Suprapubic skin (tissue), 4 donors: ENCODE measurements at regions not wholly inside any gene's neighbourhood (a gene's known extent, or its start where the extent isn't known, plus 50 kb on each side); places are given as distances from the start of the nearest gene placed in this dataset.

Source experiments
- DNase-seq, 2 donors: peaks; one replicate each; pipeline ENCODE4 v3.0.0-alpha.2; 2019; ENCODE audit warnings: low spot score in 2 of 2
- H3K27ac ChIP-seq: fragments of 200-600 bp; sonication (generic); one replicate; pipeline ENCODE4 v1.5.1; 2019
- H3K27me3 ChIP-seq: fragments of 200-600 bp; sonication (generic); one replicate; pipeline ENCODE4 v1.5.1; 2019
- H3K36me3 ChIP-seq: fragments of 200-600 bp; sonication (generic); one replicate; pipeline ENCODE4 v1.5.1; 2019
- H3K4me1 ChIP-seq: fragments of 200-600 bp; sonication (generic); one replicate; pipeline ENCODE4 v1.5.1; 2019
- H3K4me3 ChIP-seq: fragments of 200-600 bp; sonication (generic); one replicate; pipeline ENCODE4 v1.5.1; 2019; ENCODE audit warnings: mild to moderate bottlenecking
- H3K9me3 ChIP-seq: fragments of 200-600 bp; sonication (generic); one replicate; pipeline ENCODE4 v1.5.1; 2019
- EP300 ChIP-seq: sonication (generic); formaldehyde crosslinking; IDR thresholded peaks from one replicate; pipeline ENCODE4 v1.6.1; 2017; ENCODE audit warnings: antibody characterized with exemption
- POLR2A ChIP-seq, 2 donors: fragments of 450-650 bp; IDR thresholded peaks; one replicate each; pipeline ENCODE4 v1.6.1; 2017; ENCODE audit warnings: antibody characterized with exemption in 2 of 2, mild to moderate bottlenecking in 2 of 2, moderate library complexity in 2 of 2
- POLR2AphosphoS5 ChIP-seq, 3 donors: sonication (generic); formaldehyde crosslinking; IDR thresholded peaks; one replicate each; pipeline ENCODE4 v1.6.1; 2017; ENCODE audit warnings: antibody characterized with exemption in 3 of 3
- WGBS: methylation state at CpG from one replicate; pipeline ENCODE4 v1.1.5; 2018; 5-methylcytosine and 5-hydroxymethylcytosine counted together
- TF ChIP-seq, protein P1 (sequence below), 2 donors: fragments of 200-600 bp in 1 of 2; fragments of 450-650 bp in 1 of 2; sonication (generic) in 1 of 2; IDR thresholded peaks; one replicate each; pipeline ENCODE4 v1.5.1; 2016 to 2019; ENCODE audit warnings: antibody characterized with exemption in 2 of 2, mild to moderate bottlenecking in 1 of 2, moderate library complexity in 1 of 2

DNA sequence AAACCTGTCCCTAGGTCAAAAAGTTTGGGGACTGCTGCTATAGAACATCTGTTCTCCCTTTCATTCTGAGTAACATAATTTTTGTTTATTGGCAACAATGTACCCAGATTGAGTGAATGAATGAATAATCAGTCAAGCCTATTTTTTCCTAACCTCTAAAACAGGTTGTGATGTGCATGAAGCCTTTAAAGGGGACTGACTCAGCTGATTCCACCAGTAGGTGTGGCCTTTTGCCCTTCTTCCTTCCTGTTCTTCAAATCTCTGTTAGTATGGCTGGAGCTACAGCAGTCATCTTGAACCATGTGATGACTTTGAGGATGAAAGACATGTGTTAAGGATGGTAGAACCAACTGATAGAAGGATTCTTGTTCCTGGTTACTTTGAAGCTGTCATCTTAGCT is 476.1 kb downstream of the NUF2 start:
- H3K27ac ChIP-seq, result no peak overlapping the region
- no peaks in the 10 kb centered on the region for H3K27me3 ChIP-seq
- no peaks in the 10 kb centered on the region for H3K4me1 ChIP-seq
- TF ChIP-seq EP300 (no peak), POLR2AphosphoS5 (IDR thresholded peaks at IDR 0.05) (no peak), POLR2A (IDR thresholded peaks at IDR 0.05) (no peak)
- TF ChIP-seq, protein P1, sequence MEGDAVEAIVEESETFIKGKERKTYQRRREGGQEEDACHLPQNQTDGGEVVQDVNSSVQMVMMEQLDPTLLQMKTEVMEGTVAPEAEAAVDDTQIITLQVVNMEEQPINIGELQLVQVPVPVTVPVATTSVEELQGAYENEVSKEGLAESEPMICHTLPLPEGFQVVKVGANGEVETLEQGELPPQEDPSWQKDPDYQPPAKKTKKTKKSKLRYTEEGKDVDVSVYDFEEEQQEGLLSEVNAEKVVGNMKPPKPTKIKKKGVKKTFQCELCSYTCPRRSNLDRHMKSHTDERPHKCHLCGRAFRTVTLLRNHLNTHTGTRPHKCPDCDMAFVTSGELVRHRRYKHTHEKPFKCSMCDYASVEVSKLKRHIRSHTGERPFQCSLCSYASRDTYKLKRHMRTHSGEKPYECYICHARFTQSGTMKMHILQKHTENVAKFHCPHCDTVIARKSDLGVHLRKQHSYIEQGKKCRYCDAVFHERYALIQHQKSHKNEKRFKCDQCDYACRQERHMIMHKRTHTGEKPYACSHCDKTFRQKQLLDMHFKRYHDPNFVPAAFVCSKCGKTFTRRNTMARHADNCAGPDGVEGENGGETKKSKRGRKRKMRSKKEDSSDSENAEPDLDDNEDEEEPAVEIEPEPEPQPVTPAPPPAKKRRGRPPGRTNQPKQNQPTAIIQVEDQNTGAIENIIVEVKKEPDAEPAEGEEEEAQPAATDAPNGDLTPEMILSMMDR (IDR thresholded peaks at IDR 0.05), result no peak
- H3K4me3 ChIP-seq, result no peak overlapping the region
- DNase-seq, result no peak
- H3K36me3 ChIP-seq, result no peaks in the 10 kb centered on the region
- no peaks in the 10 kb centered on the region for H3K9me3 ChIP-seq

DNA sequence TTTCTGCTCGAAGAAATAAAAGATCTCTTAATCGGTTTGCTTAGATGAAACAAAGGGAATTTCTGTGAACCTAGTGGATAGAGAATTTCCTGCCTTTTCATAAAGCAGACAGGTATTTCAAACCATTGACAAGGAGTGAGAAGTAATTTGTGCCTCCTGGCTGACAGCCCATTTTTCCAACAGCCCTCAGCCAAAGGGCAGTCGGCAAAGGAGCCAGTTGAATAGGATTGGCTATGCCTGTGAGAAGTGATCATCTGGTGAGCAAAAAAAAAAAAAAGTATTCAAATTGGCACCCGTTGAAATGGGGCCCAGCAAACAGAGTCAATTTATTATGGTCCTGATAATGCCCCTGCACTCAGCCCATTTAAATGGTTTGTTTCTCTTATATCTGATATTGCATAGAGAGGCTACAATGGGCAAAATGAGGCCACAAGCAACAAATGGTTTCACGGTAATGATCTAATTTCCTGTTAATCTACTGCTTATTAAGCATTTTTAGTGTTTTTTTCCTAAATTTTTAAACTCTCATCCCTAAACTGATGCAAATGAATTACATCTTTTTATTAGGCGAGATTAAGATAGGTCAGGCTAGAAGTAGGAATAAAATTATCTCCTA is 477.5 kb downstream of the NUF2 start:
- H3K9me3 ChIP-seq, result no peaks in the 10 kb centered on the region
- H3K4me3 ChIP-seq, result no peak overlapping the region
- no peak overlapping the region for H3K27ac ChIP-seq
- no peak for TF ChIP-seq POLR2A (IDR thresholded peaks at IDR 0.05)
- no peak for TF ChIP-seq EP300
- no peak for TF ChIP-seq POLR2AphosphoS5 (IDR thresholded peaks at IDR 0.05)
- TF ChIP-seq, protein P1 (IDR thresholded peaks at IDR 0.05), result no peak
- no peak for DNase-seq
- H3K36me3 ChIP-seq, result no peaks in the 10 kb centered on the region
- WGBS, result 83% methylated on average over 6 of the region's 6 CpGs
- H3K4me1 ChIP-seq, result no peaks in the 10 kb centered on the region
- no peaks in the 10 kb centered on the region for H3K27me3 ChIP-seq

DNA sequence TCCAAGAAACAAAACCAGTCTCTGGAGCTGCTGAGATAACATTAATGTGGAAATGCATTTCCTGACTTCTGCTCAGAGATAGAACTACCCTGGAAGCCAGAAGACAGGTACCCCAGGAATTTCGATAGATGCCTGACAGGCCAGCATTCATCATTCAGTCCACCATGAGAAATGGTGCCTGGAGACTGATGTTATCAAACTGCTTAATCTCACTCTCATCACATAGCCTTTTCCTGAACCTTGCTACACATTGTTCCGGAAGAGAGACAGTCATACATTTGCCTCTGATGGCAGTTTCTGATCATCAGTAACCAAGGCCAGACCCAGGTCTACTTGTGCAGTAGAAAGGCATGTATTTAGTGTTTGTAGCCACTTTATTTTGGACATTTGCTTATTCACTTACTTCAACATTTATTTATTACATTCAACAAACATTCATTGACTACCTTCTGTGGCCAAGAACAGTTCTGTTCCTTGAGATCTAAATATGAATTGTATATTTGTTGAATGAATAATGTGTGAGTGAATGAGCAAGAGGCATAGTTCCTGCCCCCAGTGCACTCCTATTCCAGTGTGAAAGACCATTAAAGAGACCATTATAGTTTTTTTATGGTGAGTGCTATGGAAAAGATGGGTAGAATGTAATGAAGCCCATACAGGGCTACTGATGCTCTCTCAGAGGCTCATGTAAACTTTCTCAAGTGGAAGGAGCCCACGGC is 485.7 kb downstream of the NUF2 start:
- Histone ChIP-seq H3K27me3 (no peaks in the 10 kb centered on the region), H3K4me3 (no peak overlapping the region), H3K36me3 (no peaks in the 10 kb centered on the region), H3K4me1 (no peaks in the 10 kb centered on the region), H3K9me3 (no peaks in the 10 kb centered on the region), H3K27ac (no peak overlapping the region)
- TF ChIP-seq POLR2A (IDR thresholded peaks at IDR 0.05) (no peak), EP300 (no peak), POLR2AphosphoS5 (IDR thresholded peaks at IDR 0.05) (no peak)
- TF ChIP-seq, protein P1 (IDR thresholded peaks at IDR 0.05), result no peak
- WGBS, result 62% methylated on average over 3 of the region's 3 CpGs
- no peak for DNase-seq

DNA sequence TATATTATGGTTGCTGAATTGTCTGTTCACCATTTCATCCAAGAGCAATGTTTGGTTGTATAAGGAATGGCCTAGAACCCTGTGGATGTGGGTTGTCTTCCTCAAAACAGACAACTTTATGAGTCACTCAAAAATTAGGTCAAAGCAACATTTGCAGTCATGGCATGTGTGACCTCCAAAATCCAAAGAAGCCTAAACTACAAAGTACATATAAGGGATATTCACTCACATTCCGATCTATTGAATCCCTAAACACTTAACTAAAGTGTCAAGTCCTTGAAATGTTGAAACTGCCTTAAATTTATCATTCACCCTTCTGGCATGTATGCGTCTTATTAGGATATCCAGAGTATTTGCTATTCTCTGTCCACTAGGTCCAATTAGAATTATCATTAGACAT is 491.5 kb downstream of the NUF2 start:
- no peak overlapping the region for H3K27ac ChIP-seq
- DNase-seq, result no peak
- 90% methylated on average over 2 of the region's 2 CpGs for WGBS
- no peak overlapping the region for H3K4me3 ChIP-seq
- H3K27me3 ChIP-seq, result no peaks in the 10 kb centered on the region
- H3K9me3 ChIP-seq, result no peaks in the 10 kb centered on the region
- H3K36me3 ChIP-seq, result no peaks in the 10 kb centered on the region
- no peak for TF ChIP-seq POLR2AphosphoS5 (IDR thresholded peaks at IDR 0.05)
- TF ChIP-seq EP300, result no peak
- TF ChIP-seq, protein P1 (IDR thresholded peaks at IDR 0.05), result no peak
- TF ChIP-seq POLR2A (IDR thresholded peaks at IDR 0.05), result no peak
- H3K4me1 ChIP-seq, result no peaks in the 10 kb centered on the region

DNA sequence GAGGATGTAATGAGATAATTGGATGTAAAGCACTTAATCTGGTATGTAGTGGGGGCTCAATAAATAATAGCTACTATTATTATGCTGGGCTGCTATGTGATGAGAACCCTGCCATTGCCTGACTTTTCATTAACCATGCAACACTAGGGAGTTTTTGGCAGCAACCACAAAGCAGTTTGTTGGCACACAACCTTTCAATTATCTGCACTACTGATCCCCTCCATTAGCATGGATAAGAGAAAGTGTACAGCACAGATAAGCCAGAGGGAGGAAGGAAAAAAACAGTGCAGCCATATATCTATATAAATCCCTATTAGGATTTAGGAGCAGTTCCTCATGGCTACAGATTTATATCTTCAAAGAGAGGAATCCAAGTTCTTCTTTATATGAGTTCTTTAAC is 498.5 kb downstream of the NUF2 start:
- Histone ChIP-seq H3K4me1 (no peaks in the 10 kb centered on the region), H3K27ac (no peak overlapping the region), H3K27me3 (no peaks in the 10 kb centered on the region), H3K9me3 (no peaks in the 10 kb centered on the region), H3K36me3 (no peaks in the 10 kb centered on the region), H3K4me3 (no peak overlapping the region)
- TF ChIP-seq POLR2A (IDR thresholded peaks at IDR 0.05) (no peak), POLR2AphosphoS5 (IDR thresholded peaks at IDR 0.05) (no peak), EP300 (no peak)
- TF ChIP-seq, protein P1 (IDR thresholded peaks at IDR 0.05), result no peak
- no peak for DNase-seq
